Ectodermal cell (in vitro differentiated cells): ENCODE measurements at regions not wholly inside any gene's neighbourhood (a gene's known extent, or its start where the extent isn't known, plus 50 kb on each side); places are given as distances from the start of the nearest gene placed in this dataset.

ENCODE experiments used
- H3K27ac ChIP-seq: 2 replicates; pipeline ENCODE4 v1.7.0; 2013; ENCODE audit warnings: mild to moderate bottlenecking, low read depth, low read length; ENCODE audit not compliant: insufficient read depth, poor library complexity, severe bottlenecking
- H3K27me3 ChIP-seq: 2 replicates; pipeline ENCODE4 v1.7.0; 2013; ENCODE audit warnings: mild to moderate bottlenecking, low read length; ENCODE audit not compliant: insufficient read depth, control insufficient read depth, poor library complexity, severe bottlenecking
- H3K36me3 ChIP-seq: one replicate; pipeline ENCODE4 v1.7.0; 2013; ENCODE audit warnings: low read length; ENCODE audit not compliant: control insufficient read depth, insufficient read depth
- H3K4me1 ChIP-seq: one replicate; pipeline ENCODE4 v1.7.0; 2013; ENCODE audit warnings: low read length; ENCODE audit not compliant: control insufficient read depth, insufficient read depth
- H3K4me3 ChIP-seq: 2 replicates; pipeline ENCODE4 v1.7.0; 2013; ENCODE audit warnings: low read depth, low read length, control low read depth; ENCODE audit not compliant: insufficient read depth
- H3K9me3 ChIP-seq: 2 replicates; pipeline ENCODE4 v1.7.0; 2013; ENCODE audit warnings: mild to moderate bottlenecking, low read length, moderate library complexity; ENCODE audit not compliant: control insufficient read depth
- WGBS, 2 experiments: methylation state at CpG; one replicate each; pipeline ENCODE4 v1.1.7; 2013; ENCODE audit warnings: missing lambda C conversion rate in 2 of 2; 5-methylcytosine and 5-hydroxymethylcytosine counted together

DNA sequence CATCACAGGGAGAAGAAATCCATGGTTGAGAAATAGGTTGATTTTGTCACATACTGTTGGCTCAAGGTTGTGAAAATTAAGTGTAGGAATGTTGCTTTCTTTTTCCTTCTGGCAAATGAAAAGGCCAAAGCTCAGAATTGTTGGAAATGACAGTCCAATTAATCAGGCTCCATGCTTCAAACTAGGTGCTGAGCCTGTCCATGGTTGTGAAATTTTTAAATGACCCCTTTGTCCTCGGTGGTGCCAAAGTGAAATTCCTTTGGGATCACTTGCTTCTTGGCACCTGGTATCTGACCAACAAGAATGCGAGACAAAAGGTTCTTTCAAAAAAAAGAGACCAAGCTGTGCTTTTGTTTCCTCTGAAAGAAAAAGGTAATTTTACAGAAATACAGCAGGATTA is 451.9 kb downstream of the ETS1 start:
- Histone ChIP-seq H3K36me3 (no peaks in the 10 kb centered on the region), H3K9me3 (peaks cover 3% of the 10 kb centered on the region), H3K4me1 (peaks cover 15% of the 10 kb centered on the region), H3K27ac (peak overlapping the region; percentile 61), H3K27me3 (no peaks in the 10 kb centered on the region), H3K4me3 (no peak overlapping the region)
- 44 to 51% methylated on average over 2 of the region's 2 CpGs for WGBS, 2 experiments

DNA sequence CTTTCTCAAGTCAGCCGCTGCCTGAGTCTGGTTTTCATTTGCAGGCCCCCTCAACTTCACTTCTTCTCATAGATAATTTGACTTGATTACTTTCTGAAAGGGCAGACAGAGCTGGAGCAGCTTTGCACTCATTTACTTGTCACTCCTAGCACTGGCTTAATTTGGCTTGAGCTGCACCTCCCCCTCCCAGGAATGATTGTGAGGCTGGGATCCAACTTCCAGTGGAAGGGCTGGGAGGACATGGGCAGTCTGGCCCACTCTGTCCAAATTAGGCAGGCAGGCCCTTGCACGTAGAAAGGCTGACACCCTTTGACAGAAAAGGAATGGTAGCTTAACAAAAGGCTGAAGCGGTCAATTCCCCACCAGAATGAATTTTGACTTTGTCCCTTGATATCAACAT is 453.9 kb downstream of the ETS1 start:
- no peaks in the 10 kb centered on the region for H3K36me3 ChIP-seq
- no peak overlapping the region for H3K4me3 ChIP-seq
- H3K27ac ChIP-seq = no peak overlapping the region
- WGBS, 2 experiments = 58 to 66% methylated on average over 2 to 3 of the region's 3 CpGs
- H3K9me3 ChIP-seq = no peaks in the 10 kb centered on the region
- no peaks in the 10 kb centered on the region for H3K27me3 ChIP-seq
- H3K4me1 ChIP-seq = peaks cover 15% of the 10 kb centered on the region

GRCh38 chr11:128130052-128130451 is 457.3 kb downstream of the ETS1 start:
- Histone ChIP-seq H3K9me3 (no peaks in the 10 kb centered on the region), H3K36me3 (no peaks in the 10 kb centered on the region)

DNA sequence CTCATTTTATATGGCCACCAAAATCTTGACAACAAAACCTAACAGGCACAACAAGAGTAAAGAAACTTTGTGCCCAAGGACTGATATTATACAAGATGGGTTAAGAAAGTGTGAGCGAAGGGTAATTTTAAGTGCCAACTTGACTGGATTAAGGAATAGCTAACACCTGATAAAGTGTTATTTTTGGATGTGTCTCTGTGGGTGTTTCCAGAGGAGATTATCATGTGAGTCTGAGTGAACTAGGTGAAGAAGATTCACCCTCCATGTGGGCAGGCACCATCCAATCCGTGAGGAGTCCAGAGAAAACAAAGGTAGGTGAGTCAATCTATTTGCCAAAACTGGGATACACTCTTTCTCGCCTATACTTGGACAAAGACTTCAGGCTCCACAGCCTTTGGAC is 461.6 kb downstream of the ETS1 start:
- 94 to 95% methylated on average over 3 of the region's 3 CpGs for WGBS, 2 experiments
- H3K27me3 ChIP-seq = no peaks in the 10 kb centered on the region
- H3K4me1 ChIP-seq = no peaks in the 10 kb centered on the region
- H3K4me3 ChIP-seq = no peak overlapping the region
- H3K27ac ChIP-seq = no peak overlapping the region
- H3K9me3 ChIP-seq = no peaks in the 10 kb centered on the region
- no peaks in the 10 kb centered on the region for H3K36me3 ChIP-seq

More at GRCh38 chr11:128130052-128130451, 457.3 kb downstream of the ETS1 start:
- Histone ChIP-seq H3K27me3 (no peaks in the 10 kb centered on the region), H3K4me1 (peaks cover 10% of the 10 kb centered on the region), H3K27ac (no peak overlapping the region), H3K4me3 (no peak overlapping the region)

DNA sequence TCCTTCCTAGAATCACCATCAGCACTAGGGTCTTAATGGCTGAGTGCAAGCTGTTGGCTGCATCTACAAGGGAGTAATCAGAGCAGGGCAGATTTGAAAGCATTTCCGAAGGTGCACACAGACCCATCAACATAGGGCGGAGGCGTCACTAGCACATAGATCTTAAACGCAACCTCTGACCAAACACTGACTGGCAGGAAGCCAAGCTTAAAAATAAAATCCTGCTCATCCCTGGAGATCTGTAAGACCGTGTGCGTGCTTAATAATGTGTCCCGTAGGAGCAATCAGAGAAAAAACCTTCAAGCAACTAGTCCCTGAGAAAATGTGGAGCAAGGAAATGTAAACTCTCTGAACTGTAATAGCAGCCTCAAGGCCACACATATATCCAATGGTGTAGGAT is 470.5 kb downstream of the ETS1 start:
- no peaks in the 10 kb centered on the region for H3K27me3 ChIP-seq
- no peak overlapping the region for H3K4me3 ChIP-seq
- peak overlapping the region; percentile 8 for H3K27ac ChIP-seq
- peaks cover 4% of the 10 kb centered on the region for H3K4me1 ChIP-seq
- 85 to 87% methylated on average over 7 of the region's 7 CpGs for WGBS, 2 experiments
- H3K36me3 ChIP-seq = no peaks in the 10 kb centered on the region
- H3K9me3 ChIP-seq = no peaks in the 10 kb centered on the region

DNA sequence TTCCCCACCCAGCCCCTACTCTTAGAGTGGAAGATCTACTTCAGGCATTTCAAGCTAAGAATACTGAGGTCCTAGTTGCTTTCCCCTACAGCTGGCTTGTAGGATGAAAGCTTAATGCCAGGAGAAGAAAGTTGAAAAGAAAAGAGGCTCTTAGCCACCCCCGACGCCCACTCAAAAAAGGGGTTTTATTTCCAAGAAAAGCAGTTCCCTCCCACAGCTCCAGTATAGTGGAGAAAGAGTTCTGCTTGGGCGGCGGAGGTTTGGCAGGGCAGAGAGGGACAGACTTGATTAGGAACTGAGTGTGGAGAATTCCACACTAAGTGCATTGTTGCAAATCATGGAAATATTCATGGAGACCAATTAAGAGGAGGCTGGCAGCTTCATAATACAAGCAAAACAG is 470.9 kb downstream of the ETS1 start:
- Histone ChIP-seq H3K4me3 (no peak overlapping the region), H3K27me3 (no peaks in the 10 kb centered on the region), H3K4me1 (peaks cover 4% of the 10 kb centered on the region), H3K9me3 (no peaks in the 10 kb centered on the region), H3K36me3 (no peaks in the 10 kb centered on the region), H3K27ac (no peak overlapping the region)
- WGBS, 2 experiments = 82 to 93% methylated on average over 4 of the region's 4 CpGs

DNA sequence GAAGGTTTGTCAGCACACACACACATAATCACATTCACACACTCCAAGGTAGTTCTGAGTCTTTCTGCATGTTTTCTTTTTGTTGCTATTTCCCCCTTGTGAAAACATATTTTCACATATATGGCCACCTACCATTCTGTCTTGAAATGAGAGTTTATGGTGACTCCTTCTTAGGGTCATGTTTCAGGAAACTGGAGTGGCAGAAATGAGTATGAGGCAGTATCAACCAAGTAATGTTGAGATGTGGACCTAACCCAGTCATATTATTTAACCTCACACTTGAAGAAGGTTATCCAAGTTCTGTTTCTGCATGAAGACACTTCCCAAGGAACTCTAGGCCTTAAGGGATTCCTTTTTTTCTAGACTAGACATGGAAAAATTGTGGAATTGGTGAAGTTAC is 481.4 kb downstream of the ETS1 start:
- Histone ChIP-seq H3K27me3 (no peaks in the 10 kb centered on the region), H3K9me3 (no peaks in the 10 kb centered on the region), H3K4me3 (no peak overlapping the region), H3K36me3 (no peaks in the 10 kb centered on the region), H3K27ac (no peak overlapping the region), H3K4me1 (no peaks in the 10 kb centered on the region)

DNA sequence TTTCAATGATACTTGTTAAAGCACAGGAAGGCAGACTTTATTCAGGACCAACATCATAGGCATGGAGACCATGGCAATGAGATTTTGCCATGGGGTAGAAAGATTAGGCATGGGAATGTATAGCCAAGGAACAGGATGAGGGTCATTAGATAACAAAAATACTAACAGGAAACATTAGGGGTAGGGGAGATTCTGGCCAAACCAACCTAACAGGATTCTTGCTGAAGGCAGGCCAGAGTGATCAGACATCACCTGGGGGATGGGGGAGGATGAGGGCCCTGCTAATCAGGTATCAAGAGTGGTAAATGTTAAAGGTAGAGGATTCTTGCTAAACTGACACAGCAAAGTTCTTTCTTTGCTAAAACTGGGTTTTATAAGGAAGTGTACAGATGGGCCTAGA is 481.8 kb downstream of the ETS1 start:
- no peaks in the 10 kb centered on the region for H3K36me3 ChIP-seq
- H3K4me3 ChIP-seq = no peak overlapping the region
- H3K27ac ChIP-seq = no peak overlapping the region
- no peaks in the 10 kb centered on the region for H3K9me3 ChIP-seq
- H3K27me3 ChIP-seq = no peaks in the 10 kb centered on the region
- no peaks in the 10 kb centered on the region for H3K4me1 ChIP-seq

DNA sequence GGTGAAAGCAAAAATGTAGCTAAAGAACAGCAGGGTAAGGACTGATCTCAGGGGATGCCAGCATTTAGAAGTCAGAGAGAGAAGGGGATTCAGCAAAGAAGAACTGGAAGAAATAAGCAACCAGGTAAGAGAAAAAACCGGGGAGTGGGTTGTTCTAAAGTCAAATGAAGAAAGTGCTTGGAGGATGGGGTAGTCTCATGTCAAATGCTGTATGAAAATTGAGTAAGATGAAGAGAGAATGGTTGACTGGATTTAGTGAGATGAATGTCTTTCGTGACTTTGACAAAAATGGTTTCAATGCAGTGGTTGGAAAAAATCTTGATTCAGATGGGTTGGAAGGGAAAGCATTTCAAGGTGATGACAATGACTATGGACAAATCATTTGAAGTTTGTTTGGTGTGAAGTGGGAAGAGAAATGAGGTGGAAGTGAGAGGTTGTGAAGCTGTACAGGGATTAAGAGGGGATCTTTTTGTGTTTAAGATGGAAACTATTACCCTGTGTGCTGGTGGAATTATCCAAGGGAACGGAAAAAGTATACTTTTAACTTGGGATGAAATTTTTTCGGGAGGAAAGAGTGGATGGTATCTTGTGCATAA is 484.0 kb downstream of the ETS1 start:
- no peak overlapping the region for H3K27ac ChIP-seq
- WGBS, 2 experiments = 94 to 96% methylated on average over 4 of the region's 4 CpGs
- no peaks in the 10 kb centered on the region for H3K27me3 ChIP-seq
- H3K4me3 ChIP-seq = no peak overlapping the region
- H3K36me3 ChIP-seq = no peaks in the 10 kb centered on the region
- no peaks in the 10 kb centered on the region for H3K9me3 ChIP-seq
- no peaks in the 10 kb centered on the region for H3K4me1 ChIP-seq

DNA sequence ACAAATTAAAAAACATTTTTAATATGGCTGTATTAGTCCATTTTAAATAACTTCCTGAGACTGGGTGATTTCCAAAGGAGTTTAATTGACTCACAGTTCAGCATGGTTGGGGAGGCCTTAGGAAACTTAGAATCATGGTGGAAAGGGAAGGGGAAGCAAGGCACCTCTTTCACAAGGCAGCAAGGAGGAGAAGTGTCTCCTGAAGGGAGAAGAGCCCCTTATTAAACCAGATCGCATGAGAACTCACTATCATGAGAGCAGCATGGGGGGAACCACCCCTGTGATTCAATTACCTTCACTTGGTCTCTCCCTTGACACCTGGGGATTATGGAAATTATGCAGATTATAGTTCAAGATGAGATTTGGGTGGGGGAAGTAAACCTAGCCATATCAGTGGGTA is 488.6 kb downstream of the ETS1 start:
- H3K9me3 ChIP-seq = no peaks in the 10 kb centered on the region
- 57 to 83% methylated on average over 1 of the region's 1 CpG for whole genome bisulfite sequencing, 2 experiments

DNA sequence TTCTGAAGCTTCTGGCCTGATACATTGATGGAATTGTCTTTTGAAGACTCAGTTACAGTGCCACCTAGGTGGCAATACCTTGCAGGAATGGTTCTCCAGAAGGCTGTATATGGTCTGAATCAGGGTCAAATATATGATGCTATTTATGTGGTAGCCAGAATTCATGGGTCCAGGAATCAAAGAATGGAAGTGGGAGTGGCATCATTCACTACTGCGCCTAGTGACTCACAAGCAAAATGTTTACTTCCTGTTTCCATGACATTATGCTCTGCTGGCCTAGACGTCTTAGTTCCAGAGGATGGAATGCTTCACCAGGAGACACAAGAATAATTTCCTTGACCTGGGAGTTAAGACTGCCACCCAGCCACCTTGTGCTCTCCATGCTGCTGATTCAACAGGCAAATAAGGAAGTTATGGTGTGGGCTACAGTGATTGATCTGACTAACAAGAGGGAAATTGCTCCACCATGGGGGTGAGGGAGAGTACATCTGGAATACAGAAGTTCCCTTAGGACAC is 491.8 kb downstream of the ETS1 start:
- no peaks in the 10 kb centered on the region for H3K9me3 ChIP-seq
- H3K4me3 ChIP-seq = no peak overlapping the region
- no peaks in the 10 kb centered on the region for H3K27me3 ChIP-seq
- H3K36me3 ChIP-seq = no peaks in the 10 kb centered on the region
- no peaks in the 10 kb centered on the region for H3K4me1 ChIP-seq
- no peak overlapping the region for H3K27ac ChIP-seq
- WGBS, 2 experiments = 91 to 93% methylated on average over 2 of the region's 2 CpGs

More for the DNA sequence above, 488.6 kb downstream of the ETS1 start:
- no peaks in the 10 kb centered on the region for H3K27me3 ChIP-seq
- H3K4me3 ChIP-seq = no peak overlapping the region
- H3K4me1 ChIP-seq = no peaks in the 10 kb centered on the region
- H3K36me3 ChIP-seq = no peaks in the 10 kb centered on the region
- H3K27ac ChIP-seq = no peak overlapping the region
